Endothelial cell of umbilical vein (primary cell): ENCODE measurements at regions not wholly inside any gene's neighbourhood (a gene's known extent, or its start where the extent isn't known, plus 50 kb on each side); places are given as distances from the start of the nearest gene placed in this dataset.

Experiments used
- BruUV-seq: library from RNA; stranded (reverse); fragments of 400-500 nt; replicated peaks from 2 replicates; lab custom pipeline; 2021; lab: Mats Ljungman, UMichigan
- CTCF ChIA-PET: fragments of 300-600, 350-600 bp; sonication (Branson Sonifier 250); formaldehyde crosslinking; loops from one replicate; lab custom pipeline; 2021; ENCODE audit warnings: antibody characterized with exemption, inconsistent platforms; lab: Charles Lee
- POLR2A ChIA-PET: fragments of 300-600, 350-600 bp; sonication (Branson Sonifier 250); formaldehyde crosslinking; loops from one replicate; lab custom pipeline; 2021; ENCODE audit warnings: antibody characterized with exemption, inconsistent platforms; lab: Charles Lee
- DNase-seq: peaks from one replicate; pipeline ENCODE4 v3.0.0-alpha.2; 2011; ENCODE audit warnings: low read depth, low spot score
- FAIRE-seq: peaks from 2 replicates; lab custom pipeline; 2011; peaks lifted over from hg19 to GRCh38; lab: Jason Lieb, UNC
- H2AFZ ChIP-seq: 2 replicates; pipeline ENCODE4 v1.6.0; 2012; ENCODE audit warnings: low read depth, low read length, control low read depth, inconsistent platforms
- H3K27ac ChIP-seq: 2 replicates; pipeline ENCODE4 v1.5.1; 2011; ENCODE audit warnings: low read depth, mild to moderate bottlenecking, control low read depth, low read length, moderate library complexity; ENCODE audit not compliant: insufficient read depth
- H3K27me3 ChIP-seq, 2 experiments: 2 replicates each; pipeline versions ENCODE4 v1.6.0 to v1.6.1; 2011; ENCODE audit warnings: low read length in 2 of 2, mixed read lengths in 1 of 2; ENCODE audit not compliant: control insufficient read depth in 2 of 2, insufficient read depth in 2 of 2
- H3K36me3 ChIP-seq, 2 experiments: 2 replicates in 1 of 2; 3 replicates in 1 of 2; pipeline ENCODE4 v1.5.1; 2011; ENCODE audit warnings: low read length in 2 of 2, mild to moderate bottlenecking in 1 of 2, moderate library complexity in 1 of 2; ENCODE audit not compliant: control insufficient read depth in 2 of 2, insufficient read depth in 2 of 2; ENCODE audit errors: extremely low read depth in 1 of 2
- H3K4me1 ChIP-seq: 3 replicates; pipeline ENCODE4 v1.5.1; 2011; ENCODE audit warnings: mild to moderate bottlenecking, low read length; ENCODE audit not compliant: control insufficient read depth, insufficient read depth; ENCODE audit errors: extremely low read depth
- H3K4me2 ChIP-seq: 2 replicates; pipeline ENCODE4 v1.6.1; 2011; ENCODE audit warnings: low read length, control low read depth, mixed read lengths; ENCODE audit not compliant: insufficient read depth
- H3K4me3 ChIP-seq, 3 experiments: fragments of 200-600 bp in 1 of 3; sonication (generic), shearing (Covaris generic) in 1 of 3; replicated peaks in 1 of 3; 2 replicates each; pipeline ENCODE4 v1.5.1; 2011 to 2016; ENCODE audit warnings: control low read depth in 3 of 3, low read length in 3 of 3, mild to moderate bottlenecking in 2 of 3, inconsistent platforms in 1 of 3, low read depth in 1 of 3, moderate library complexity in 1 of 3; ENCODE audit not compliant: insufficient read depth in 1 of 3
- H3K79me2 ChIP-seq: 2 replicates; pipeline ENCODE4 v1.6.0; 2012; ENCODE audit warnings: low read length, inconsistent platforms; ENCODE audit not compliant: control insufficient read depth, insufficient read depth
- H3K9ac ChIP-seq: replicated peaks from 2 replicates; pipeline ENCODE3; 2011; ENCODE audit warnings: low read length, control low read depth; ENCODE audit not compliant: insufficient read depth; ENCODE audit errors: extremely low read depth
- H3K9me1 ChIP-seq: replicated peaks from 3 replicates; pipeline ENCODE4 v1.6.0; 2011; ENCODE audit warnings: mild to moderate bottlenecking, low read length; ENCODE audit not compliant: control insufficient read depth, insufficient read depth; ENCODE audit errors: extremely low read depth
- H3K9me3 ChIP-seq: replicated peaks from 2 replicates; pipeline ENCODE4 v1.5.1; 2012; ENCODE audit warnings: low read length, inconsistent platforms; ENCODE audit not compliant: control insufficient read depth, insufficient read depth
- H4K20me1 ChIP-seq: replicated peaks from 2 replicates; pipeline ENCODE3; 2011; ENCODE audit warnings: mild to moderate bottlenecking, low read length; ENCODE audit not compliant: control insufficient read depth, insufficient read depth; ENCODE audit errors: extremely low read depth
- EZH2 ChIP-seq: IDR thresholded peaks from 2 replicates; pipeline ENCODE4 v1.6.1; 2012; ENCODE audit warnings: borderline replicate concordance, low read depth, mild to moderate bottlenecking, moderate library complexity, low read length, inconsistent platforms; ENCODE audit not compliant: severe bottlenecking
- FOS ChIP-seq: IDR thresholded peaks from 2 replicates; pipeline ENCODE4 v1.6.1; 2011; ENCODE audit warnings: mild to moderate bottlenecking, low read length, moderate library complexity, borderline replicate concordance; ENCODE audit not compliant: insufficient read depth
- GATA2 ChIP-seq: IDR thresholded peaks from 2 replicates; pipeline ENCODE4 v1.7.0; 2011; ENCODE audit warnings: low read depth, mild to moderate bottlenecking, moderate library complexity, mixed read lengths, low read length; ENCODE audit not compliant: insufficient read length, insufficient read depth
- JUN ChIP-seq: IDR thresholded peaks from 2 replicates; pipeline ENCODE4 v1.6.1; 2011; ENCODE audit warnings: borderline replicate concordance, low read depth; ENCODE audit not compliant: insufficient read length, insufficient read depth
- MYC ChIP-seq: IDR thresholded peaks from one replicate; pipeline ENCODE4 v1.6.1; 2011; ENCODE audit warnings: mild to moderate bottlenecking, low read depth, low read length
- POLR2A ChIP-seq: IDR thresholded peaks from 2 replicates; pipeline ENCODE4 v1.6.1; 2012; ENCODE audit warnings: low read depth, mild to moderate bottlenecking, control low read depth, low read length
- POLR2AphosphoS5 ChIP-seq: IDR thresholded peaks from 2 replicates; pipeline ENCODE4 v1.6.1; 2012; ENCODE audit warnings: low read depth, mild to moderate bottlenecking, control low read depth, low read length, moderate library complexity; ENCODE audit not compliant: insufficient read depth
- dilution Hi-C: fragments of 300-500 bp; cut with MboI; formaldehyde crosslinking; loops from one replicate; pipeline ENCODE4 v1.15.0; 2019; ENCODE audit warnings: low sequenced_read_pairs; ENCODE audit not compliant: extremely low pct_ligation_motif_present
- intact Hi-C: fragments of 100-400 bp; cut with micrococcal nuclease; formaldehyde crosslinking; loops from one replicate; pipeline ENCODE4 v1.10.0; 2022
- TF ChIP-seq, protein P1 (sequence below), 2 donors: IDR thresholded peaks; 1 replicate in 1 of 2; 2 replicates in 1 of 2; pipeline ENCODE4 v1.5.1; 2011; ENCODE audit warnings: low read length in 2 of 2, mild to moderate bottlenecking in 2 of 2, moderate library complexity in 2 of 2, control low read depth in 1 of 2, inconsistent platforms in 1 of 2, low read depth in 1 of 2; ENCODE audit not compliant: insufficient read depth in 1 of 2; ENCODE audit errors: extremely low read depth in 1 of 2
- TF ChIP-seq, protein P2 (sequence below): IDR thresholded peaks from 2 replicates; pipeline ENCODE4 v1.6.1; 2011; ENCODE audit not compliant: insufficient read depth, insufficient read length

DNA sequence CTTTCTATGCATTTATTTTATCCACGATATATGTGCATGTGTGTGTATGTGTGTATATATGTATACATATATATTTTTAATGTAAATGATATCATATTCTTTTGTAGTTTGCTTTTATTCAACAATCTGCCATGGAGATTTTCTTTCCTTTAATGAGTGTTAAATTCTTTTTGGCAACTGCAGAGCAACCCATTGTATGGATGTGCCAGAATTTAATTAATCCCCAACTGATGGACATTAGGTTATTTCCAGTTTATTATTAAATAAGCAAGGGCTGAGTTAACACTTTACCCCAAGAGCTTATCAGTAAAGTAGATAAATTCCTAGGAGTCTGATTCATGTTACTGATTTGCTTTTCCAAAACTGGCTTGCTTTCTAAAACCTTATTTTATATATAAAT lies 58.9 kb upstream of the CD28 start:
- BruUV-seq: no TSS peak
- no peaks in the 10 kb centered on the region for H3K79me2 ChIP-seq

More for the DNA sequence above, 58.9 kb upstream of the CD28 start:
- no peak overlapping the region for H3K27ac ChIP-seq
- no peak overlapping the region for H3K4me3 ChIP-seq
- H3K27me3 ChIP-seq: no peaks in the 10 kb centered on the region
- intact Hi-C loops (no loop called here), dilution Hi-C loops (no loop called here)
- no peaks in the 10 kb centered on the region for H3K9me3 ChIP-seq
- FAIRE-seq (no peak), DNase-seq (no peak)
- no peaks in the 10 kb centered on the region for H4K20me1 ChIP-seq
- POLR2A ChIA-PET: no interaction called here
- no peaks in the 10 kb centered on the region for H3K4me1 ChIP-seq
- TF ChIP-seq POLR2AphosphoS5 (no peak), EZH2 (no peak), JUN (no peak), FOS (no peak), POLR2A (no peak), GATA2 (no peak), MYC (no peak)
- TF ChIP-seq, protein P1, sequence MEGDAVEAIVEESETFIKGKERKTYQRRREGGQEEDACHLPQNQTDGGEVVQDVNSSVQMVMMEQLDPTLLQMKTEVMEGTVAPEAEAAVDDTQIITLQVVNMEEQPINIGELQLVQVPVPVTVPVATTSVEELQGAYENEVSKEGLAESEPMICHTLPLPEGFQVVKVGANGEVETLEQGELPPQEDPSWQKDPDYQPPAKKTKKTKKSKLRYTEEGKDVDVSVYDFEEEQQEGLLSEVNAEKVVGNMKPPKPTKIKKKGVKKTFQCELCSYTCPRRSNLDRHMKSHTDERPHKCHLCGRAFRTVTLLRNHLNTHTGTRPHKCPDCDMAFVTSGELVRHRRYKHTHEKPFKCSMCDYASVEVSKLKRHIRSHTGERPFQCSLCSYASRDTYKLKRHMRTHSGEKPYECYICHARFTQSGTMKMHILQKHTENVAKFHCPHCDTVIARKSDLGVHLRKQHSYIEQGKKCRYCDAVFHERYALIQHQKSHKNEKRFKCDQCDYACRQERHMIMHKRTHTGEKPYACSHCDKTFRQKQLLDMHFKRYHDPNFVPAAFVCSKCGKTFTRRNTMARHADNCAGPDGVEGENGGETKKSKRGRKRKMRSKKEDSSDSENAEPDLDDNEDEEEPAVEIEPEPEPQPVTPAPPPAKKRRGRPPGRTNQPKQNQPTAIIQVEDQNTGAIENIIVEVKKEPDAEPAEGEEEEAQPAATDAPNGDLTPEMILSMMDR (IDR thresholded peaks at IDR 0.05; ENCODE audit: extremely low read depth in 1 of 2, insufficient read depth in 1 of 2, low read depth in 1 of 2, low read length in 2 of 2): no peak
- TF ChIP-seq, protein P2, sequence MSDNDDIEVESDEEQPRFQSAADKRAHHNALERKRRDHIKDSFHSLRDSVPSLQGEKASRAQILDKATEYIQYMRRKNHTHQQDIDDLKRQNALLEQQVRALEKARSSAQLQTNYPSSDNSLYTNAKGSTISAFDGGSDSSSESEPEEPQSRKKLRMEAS: no peak
- H3K9ac ChIP-seq: no peak overlapping the region
- H3K4me2 ChIP-seq: no peak overlapping the region
- no peaks in the 10 kb centered on the region for H3K36me3 ChIP-seq
- H2AFZ ChIP-seq: no peak overlapping the region
- CTCF ChIA-PET: interaction anchor here (0.6 kb wide), 1 partner anchor 65 kb away, joined by 3 read pairs; no protein-coding TSS in a partner anchor
- H3K9me1 ChIP-seq: no peaks in the 10 kb centered on the region
